ENCODE measurements at regions not wholly inside any gene's neighbourhood (a gene's known extent, or its start where the extent isn't known, plus 50 kb on each side); places are given as distances from the start of the nearest gene placed in this dataset.

GRCh38 chr1:185495007-185495406, 178.0 kb upstream of the IVNS1ABP start:
- DNase-seq, result no peak

GRCh38 chr1:185492089-185492825, 175.2 kb upstream of the IVNS1ABP start:
- no peak for TF ChIP-seq CTCF (IDR thresholded peaks at IDR 0.05; ENCODE audit: unreplicated experiment)
- no peak overlapping the region for H3K27ac Mint-ChIP-seq (ENCODE audit: unreplicated experiment)
- no TSS peak for BruUV-seq (replicated peaks)
- no peak for DNase-seq
- peaks cover 24% of the 10 kb centered on the region for H3K4me1 Mint-ChIP-seq (ENCODE audit: low read depth, unreplicated experiment)
- no peak overlapping the region for H3K4me3 Mint-ChIP-seq (ENCODE audit: low read depth, unreplicated experiment)
- H3K27me3 Mint-ChIP-seq (ENCODE audit: unreplicated experiment), result no peaks in the 10 kb centered on the region
- H3K9me3 Mint-ChIP-seq (ENCODE audit: low read depth, unreplicated experiment), result no peaks in the 10 kb centered on the region
- H3K36me3 Mint-ChIP-seq (ENCODE audit: insufficient read depth, unreplicated experiment), result no peaks in the 10 kb centered on the region
- CTCF ChIA-PET, result no interaction called here
- intact Hi-C loops (cut with micrococcal nuclease; ENCODE audit: unreplicated experiment), result loop anchor here (2.0 kb wide), 1 partner anchor 175 kb away; the partner anchor contains the start of gene IVNS1ABP

More at GRCh38 chr1:185495007-185495406, 178.0 kb upstream of the IVNS1ABP start:
- no peaks in the 10 kb centered on the region for H3K9me3 Mint-ChIP-seq (ENCODE audit: low read depth, unreplicated experiment)
- no TSS peak for BruUV-seq (replicated peaks)
- no peaks in the 10 kb centered on the region for H3K36me3 Mint-ChIP-seq (ENCODE audit: insufficient read depth, unreplicated experiment)
- CTCF ChIA-PET, result interaction anchor here (0.7 kb wide), 1 partner anchor 18 kb away, joined by 7 read pairs; no protein-coding TSS in a partner anchor
- intact Hi-C loops (cut with micrococcal nuclease; ENCODE audit: unreplicated experiment), result no loop called here
- H3K4me3 Mint-ChIP-seq (ENCODE audit: low read depth, unreplicated experiment), result no peak overlapping the region
- no peaks in the 10 kb centered on the region for H3K27me3 Mint-ChIP-seq (ENCODE audit: unreplicated experiment)
- H3K27ac Mint-ChIP-seq (ENCODE audit: unreplicated experiment), result no peak overlapping the region
- TF ChIP-seq CTCF (IDR thresholded peaks at IDR 0.05; ENCODE audit: unreplicated experiment), result no peak
- peaks cover 8% of the 10 kb centered on the region for H3K4me1 Mint-ChIP-seq (ENCODE audit: low read depth, unreplicated experiment)

- Mint-ChIP-seq H3K4me1 (ENCODE audit: low read depth, unreplicated experiment) (peaks cover 24% of the 10 kb centered on the region), H3K36me3 (ENCODE audit: insufficient read depth, unreplicated experiment) (no peaks in the 10 kb centered on the region), H3K27ac (ENCODE audit: unreplicated experiment) (no peak overlapping the region), H3K27me3 (ENCODE audit: unreplicated experiment) (no peaks in the 10 kb centered on the region), H3K4me3 (ENCODE audit: low read depth, unreplicated experiment) (no peak overlapping the region), H3K9me3 (ENCODE audit: low read depth, unreplicated experiment) (no peaks in the 10 kb centered on the region)
- intact Hi-C loops (cut with micrococcal nuclease; ENCODE audit: unreplicated experiment), result loop anchor here (2.0 kb wide), 1 partner anchor 175 kb away; the partner anchor contains the start of gene IVNS1ABP
- BruUV-seq (replicated peaks), result no TSS peak
- no peak for TF ChIP-seq CTCF (IDR thresholded peaks at IDR 0.05; ENCODE audit: unreplicated experiment)
- no peak for DNase-seq
- CTCF ChIA-PET, result no interaction called here
Observed at GRCh38 chr1:185491604-185492003, 174.6 kb upstream of the IVNS1ABP start.

GRCh38 chr1:185490924-185491323, 173.9 kb upstream of the IVNS1ABP start:
- no peak overlapping the region for H3K4me3 Mint-ChIP-seq (ENCODE audit: low read depth, unreplicated experiment)
- no peaks in the 10 kb centered on the region for H3K36me3 Mint-ChIP-seq (ENCODE audit: insufficient read depth, unreplicated experiment)
- BruUV-seq (replicated peaks), result no TSS peak
- TF ChIP-seq CTCF (IDR thresholded peaks at IDR 0.05; ENCODE audit: unreplicated experiment), result no peak
- DNase-seq, result no peak
- CTCF ChIA-PET, result no interaction called here
- H3K27me3 Mint-ChIP-seq (ENCODE audit: unreplicated experiment), result no peaks in the 10 kb centered on the region
- no peak overlapping the region for H3K27ac Mint-ChIP-seq (ENCODE audit: unreplicated experiment)
- no peaks in the 10 kb centered on the region for H3K9me3 Mint-ChIP-seq (ENCODE audit: low read depth, unreplicated experiment)
- intact Hi-C loops (cut with micrococcal nuclease; ENCODE audit: unreplicated experiment), result no loop called here
- H3K4me1 Mint-ChIP-seq (ENCODE audit: low read depth, unreplicated experiment), result peaks cover 24% of the 10 kb centered on the region
